NB4 (cell line): ENCODE measurements at regions not wholly inside any gene's neighbourhood (a gene's known extent, or its start where the extent isn't known, plus 50 kb on each side); places are given as distances from the start of the nearest gene placed in this dataset.
"Not testable (repeated sequence)": the region's sequence is repeated elsewhere in the genome, so short reads cannot be mapped to it uniquely, and the experiment has no call there.

Experiments
- CTCF ChIP-seq: IDR thresholded peaks from one replicate; pipeline ENCODE4 v1.5.1; 2012; ENCODE audit warnings: low read depth, low read length
- MAX ChIP-seq: IDR thresholded peaks from 2 replicates; pipeline ENCODE4 v1.6.1; 2011; ENCODE audit warnings: low read depth, low read length
- POLR2A ChIP-seq: IDR thresholded peaks from 2 replicates; pipeline ENCODE4 v1.6.1; 2011; ENCODE audit warnings: mild to moderate bottlenecking; ENCODE audit not compliant: insufficient read length; ENCODE audit errors: extremely low read depth

- not testable (repeated sequence) for TF ChIP-seq CTCF, POLR2A, MAX
Observed at GRCh38 chr17:31770501-31770900, 88.5 kb downstream of the COPRS start.
